ENCODE measurements at regions not wholly inside any gene's neighbourhood (a gene's known extent, or its start where the extent isn't known, plus 50 kb on each side); places are given as distances from the start of the nearest gene placed in this dataset.

- Histone ChIP-seq H2AFZ (ENCODE audit: low read depth, low read length) (no peak overlapping the region), H3K4me2 (ENCODE audit: low read length) (no peak overlapping the region), H4K20me1 (ENCODE audit: insufficient read depth) (no peaks in the 10 kb centered on the region), H3F3A (ENCODE audit: insufficient read depth, low read length, poor library complexity, severe bottlenecking) (no peaks in the 10 kb centered on the region), H3K9me2 (ENCODE audit: insufficient read depth, low read length) (no peaks in the 10 kb centered on the region), H3K36me3 (ENCODE audit: insufficient read depth, low read length) (no peaks in the 10 kb centered on the region), H3K4me3 (ENCODE audit: low read length) (no peak overlapping the region), H3K9me3 (ENCODE audit: low read length) (no peaks in the 10 kb centered on the region), H3K79me2 (replicated peaks; ENCODE audit: insufficient read depth, low read length) (no peaks in the 10 kb centered on the region), H3K27me3 (ENCODE audit: insufficient read depth, low read depth, low read length) (no peaks in the 10 kb centered on the region), H3K27ac (ENCODE audit: low read length) (no peak overlapping the region), H3K9ac (ENCODE audit: low read length) (no peak overlapping the region)
- TF ChIP-seq REST (IDR thresholded peaks at IDR 0.05; ENCODE audit: borderline replicate concordance) (no peak), POLR2AphosphoS5 (IDR thresholded peaks at IDR 0.05) (no peak), MXI1 (conservative IDR thresholded peaks at IDR 0.05; ENCODE audit: poor library complexity, severe bottlenecking) (no peak), TAF1 (IDR thresholded peaks at IDR 0.05; ENCODE audit: low read depth) (no peak), CTCF (IDR thresholded peaks at IDR 0.05; ENCODE audit: poor library complexity, severe bottlenecking) (no peak), RAD21 (conservative IDR thresholded peaks at IDR 0.05) (no peak), SMC3 (conservative IDR thresholded peaks at IDR 0.05; ENCODE audit: poor library complexity) (no peak), EP300 (conservative IDR thresholded peaks at IDR 0.05; ENCODE audit: poor library complexity, severe bottlenecking) (no peak), EZH2 (IDR thresholded peaks at IDR 0.05; ENCODE audit: borderline replicate concordance, insufficient read depth, low read length, poor library complexity, severe bottlenecking) (no peak)
Measured at GRCh38 chr6:156308604-156309003, 468.6 kb upstream of the ARID1B start.

GRCh38 chr6:156306531-156306930 is 470.6 kb upstream of the ARID1B start:
- Histone ChIP-seq H3K27ac (ENCODE audit: low read length) (no peak overlapping the region), H4K20me1 (ENCODE audit: insufficient read depth) (no peaks in the 10 kb centered on the region), H2AFZ (ENCODE audit: low read depth, low read length) (no peak overlapping the region)

More at GRCh38 chr6:156306531-156306930, 470.6 kb upstream of the ARID1B start:
- Histone ChIP-seq H3K9me3 (ENCODE audit: low read length) (no peaks in the 10 kb centered on the region), H3K4me2 (ENCODE audit: low read length) (no peak overlapping the region), H3F3A (ENCODE audit: insufficient read depth, low read length, poor library complexity, severe bottlenecking) (no peaks in the 10 kb centered on the region), H3K36me3 (ENCODE audit: insufficient read depth, low read length) (no peaks in the 10 kb centered on the region), H3K9ac (ENCODE audit: low read length) (no peak overlapping the region), H3K27me3 (ENCODE audit: insufficient read depth, low read depth, low read length) (no peaks in the 10 kb centered on the region), H3K79me2 (replicated peaks; ENCODE audit: insufficient read depth, low read length) (no peaks in the 10 kb centered on the region), H3K9me2 (ENCODE audit: insufficient read depth, low read length) (no peaks in the 10 kb centered on the region), H3K4me3 (ENCODE audit: low read length) (no peak overlapping the region)
- TF ChIP-seq EZH2 (IDR thresholded peaks at IDR 0.05; ENCODE audit: borderline replicate concordance, insufficient read depth, low read length, poor library complexity, severe bottlenecking): no peak
- no peak for TF ChIP-seq REST (IDR thresholded peaks at IDR 0.05; ENCODE audit: borderline replicate concordance)
- TF ChIP-seq RAD21 (conservative IDR thresholded peaks at IDR 0.05): no peak
- no peak for TF ChIP-seq SMC3 (conservative IDR thresholded peaks at IDR 0.05; ENCODE audit: poor library complexity)
- TF ChIP-seq MXI1 (conservative IDR thresholded peaks at IDR 0.05; ENCODE audit: poor library complexity, severe bottlenecking): no peak
- TF ChIP-seq EP300 (conservative IDR thresholded peaks at IDR 0.05; ENCODE audit: poor library complexity, severe bottlenecking): no peak
- TF ChIP-seq POLR2AphosphoS5 (IDR thresholded peaks at IDR 0.05): no peak
- no peak for TF ChIP-seq TAF1 (IDR thresholded peaks at IDR 0.05; ENCODE audit: low read depth)
- TF ChIP-seq CTCF (IDR thresholded peaks at IDR 0.05; ENCODE audit: poor library complexity, severe bottlenecking): no peak

Measured in neural cell (in vitro differentiated cells).